CD14-positive monocyte (primary cell): ENCODE measurements at regions not wholly inside any gene's neighbourhood (a gene's known extent, or its start where the extent isn't known, plus 50 kb on each side); places are given as distances from the start of the nearest gene placed in this dataset. TPM values are rescaled to one million over a fixed set of nuclear protein-coding genes. Genes with fewer than 3 reads are reported as not detected.

ENCODE experiments used
- DNase-seq, 3 donors: peaks; one replicate each; pipeline ENCODE4 v3.0.0-alpha.2; 2011 to 2022
- H2AFZ ChIP-seq: 2 replicates; pipeline ENCODE4 v1.6.0; 2012; ENCODE audit warnings: mild to moderate bottlenecking, low read depth, low read length, inconsistent platforms; ENCODE audit not compliant: insufficient read depth, poor library complexity, severe bottlenecking
- H3K27ac ChIP-seq, 2 donors: 1 replicate in 1 of 2; 2 replicates in 1 of 2; pipeline ENCODE4 v1.5.1; 2012 to 2013; ENCODE audit warnings: low read length in 2 of 2, control low read depth in 1 of 2, inconsistent platforms in 1 of 2, low read depth in 1 of 2, mild to moderate bottlenecking in 1 of 2
- H3K27me3 ChIP-seq, 2 donors: one replicate each; pipeline versions ENCODE4 v1.6.0 to v1.6.1; 2011 to 2013; ENCODE audit warnings: low read length in 2 of 2; ENCODE audit not compliant: control insufficient read depth in 2 of 2, insufficient read depth in 2 of 2
- H3K36me3 ChIP-seq, 2 donors: replicated peaks in 1 of 2; 1 replicate in 1 of 2; 2 replicates in 1 of 2; pipeline versions ENCODE4 v1.5.1 to v1.6.1; 2012 to 2013; ENCODE audit warnings: low read length in 2 of 2, control low read depth in 1 of 2, inconsistent platforms in 1 of 2, mild to moderate bottlenecking in 1 of 2; ENCODE audit not compliant: insufficient read depth in 2 of 2, control insufficient read depth in 1 of 2
- H3K4me1 ChIP-seq, 2 donors: 1 replicate in 1 of 2; 2 replicates in 1 of 2; pipeline versions ENCODE4 v1.5.1 to v1.6.1; 2012 to 2013; ENCODE audit warnings: low read length in 2 of 2, control low read depth in 1 of 2, inconsistent platforms in 1 of 2, mild to moderate bottlenecking in 1 of 2, moderate library complexity in 1 of 2; ENCODE audit not compliant: insufficient read depth in 2 of 2, control insufficient read depth in 1 of 2
- H3K4me2 ChIP-seq: replicated peaks from 2 replicates; pipeline ENCODE3; 2012; ENCODE audit warnings: low read length, moderate library complexity, mild to moderate bottlenecking; ENCODE audit not compliant: poor library complexity, severe bottlenecking; ENCODE audit errors: extremely low read depth
- H3K4me3 ChIP-seq, 3 experiments: fragments of 200-600 bp in 1 of 3; sonication (generic) in 1 of 3; replicated peaks in 1 of 3; 1 replicate in 2 of 3; 2 replicates in 1 of 3; pipeline ENCODE4 v1.5.1; 2011 to 2013; ENCODE audit warnings: low read length in 3 of 3, mild to moderate bottlenecking in 3 of 3, control low read depth in 2 of 3, low read depth in 2 of 3, inconsistent platforms in 1 of 3, moderate library complexity in 1 of 3
- H3K79me2 ChIP-seq: 2 replicates; pipeline ENCODE4 v1.6.0; 2012; ENCODE audit warnings: mild to moderate bottlenecking, control low read depth, inconsistent platforms, low read length, moderate library complexity; ENCODE audit not compliant: insufficient read depth
- H3K9ac ChIP-seq: 2 replicates; pipeline ENCODE4 v1.6.0; 2017; ENCODE audit warnings: low read length, mild to moderate bottlenecking; ENCODE audit not compliant: insufficient read depth, poor library complexity, severe bottlenecking
- H3K9me3 ChIP-seq, 2 donors: replicated peaks in 1 of 2; 1 replicate in 1 of 2; 2 replicates in 1 of 2; pipeline versions ENCODE4 v1.5.1 to v1.6.1; 2012 to 2013; ENCODE audit warnings: low read length in 2 of 2, control low read depth in 1 of 2; ENCODE audit not compliant: control insufficient read depth in 1 of 2, insufficient read depth in 1 of 2
- H4K20me1 ChIP-seq: 2 replicates; pipeline ENCODE4 v1.6.0; 2012; ENCODE audit warnings: mild to moderate bottlenecking, low read length, control low read depth, moderate library complexity; ENCODE audit not compliant: insufficient read depth
- H3K27ac Mint-ChIP-seq, 7 donors: one replicate each; pipeline ENCODE4 v1.8.0; 2020; ENCODE audit warnings: mild to moderate bottlenecking in 7 of 7, mixed read lengths in 7 of 7, moderate library complexity in 6 of 7, inconsistent platforms in 2 of 7
- H3K27me3 Mint-ChIP-seq, 3 donors: one replicate each; pipeline ENCODE4 v1.8.0; 2021 to 2022; ENCODE audit warnings: low read depth in 3 of 3, mild to moderate bottlenecking in 3 of 3, mixed read lengths in 3 of 3, moderate library complexity in 3 of 3, inconsistent platforms in 1 of 3
- H3K36me3 Mint-ChIP-seq, 2 donors: one replicate each; pipeline ENCODE4 v1.8.0; 2020; ENCODE audit warnings: mixed read lengths in 2 of 2, inconsistent platforms in 1 of 2, mild to moderate bottlenecking in 1 of 2
- H3K4me1 Mint-ChIP-seq: one replicate; pipeline ENCODE4 v1.8.0; 2020; ENCODE audit warnings: mild to moderate bottlenecking, mixed read lengths
- H3K4me3 Mint-ChIP-seq, 2 donors: one replicate each; pipeline ENCODE4 v1.8.0; 2020; ENCODE audit warnings: mild to moderate bottlenecking in 2 of 2, mixed read lengths in 2 of 2, moderate library complexity in 1 of 2
- H3K9me3 Mint-ChIP-seq, 7 donors: one replicate each; pipeline ENCODE4 v1.8.0; 2020 to 2022; ENCODE audit warnings: mixed read lengths in 7 of 7, mild to moderate bottlenecking in 6 of 7, moderate library complexity in 6 of 7, inconsistent platforms in 2 of 7
- WGBS: methylation state at CpG from one replicate; pipeline ENCODE4 v1.1.5; 2013; ENCODE audit warnings: missing lambda C conversion rate; ENCODE audit not compliant: insufficient coverage; 5-methylcytosine and 5-hydroxymethylcytosine counted together
- intact Hi-C, 2 donors: fragments of 100-400 bp; cut with micrococcal nuclease; formaldehyde crosslinking; loops; one replicate each; pipeline versions ENCODE4 v1.15.0 to v1.15.1; 2023
- small RNA-seq: library from RNA; depleted of rRNA; stranded (forward); fragments of <200 nt; gene quantifications from one replicate; pipeline ENCODE3, GENCODE V24; 2012; ENCODE audit warnings: low read depth; ENCODE audit not compliant: insufficient read length
- TF ChIP-seq, protein P1 (sequence below): fragments of 200-600 bp; IDR thresholded peaks from one replicate; pipeline ENCODE4 v1.8.0; 2022; ENCODE audit warnings: antibody characterized with exemption, mild to moderate bottlenecking

DNA sequence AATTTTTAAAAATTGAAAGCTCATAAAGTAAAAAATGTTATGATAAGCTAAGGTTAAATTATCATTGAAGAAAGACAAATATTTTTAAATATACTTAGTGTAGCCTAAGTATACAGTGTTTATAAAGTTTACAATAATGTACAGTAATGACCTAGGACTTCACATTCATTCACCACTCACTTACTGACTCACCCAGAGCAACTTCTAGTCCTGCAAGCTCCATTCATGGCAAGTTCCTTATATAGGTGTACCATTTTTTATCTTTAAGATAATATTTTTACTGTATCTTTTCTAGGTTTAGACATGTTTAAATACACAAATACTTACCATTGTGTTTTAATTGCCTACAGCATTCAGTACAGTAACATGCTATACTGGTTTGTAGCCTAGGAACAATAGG is 112.3 kb upstream of the RADX start:
- intact Hi-C loops: no loop called here
- no peak overlapping the region for H2AFZ ChIP-seq
- peaks cover 0 to 3% (median 0%) of the 10 kb centered on the region in 7 donors for H3K9me3 Mint-ChIP-seq

DNA sequence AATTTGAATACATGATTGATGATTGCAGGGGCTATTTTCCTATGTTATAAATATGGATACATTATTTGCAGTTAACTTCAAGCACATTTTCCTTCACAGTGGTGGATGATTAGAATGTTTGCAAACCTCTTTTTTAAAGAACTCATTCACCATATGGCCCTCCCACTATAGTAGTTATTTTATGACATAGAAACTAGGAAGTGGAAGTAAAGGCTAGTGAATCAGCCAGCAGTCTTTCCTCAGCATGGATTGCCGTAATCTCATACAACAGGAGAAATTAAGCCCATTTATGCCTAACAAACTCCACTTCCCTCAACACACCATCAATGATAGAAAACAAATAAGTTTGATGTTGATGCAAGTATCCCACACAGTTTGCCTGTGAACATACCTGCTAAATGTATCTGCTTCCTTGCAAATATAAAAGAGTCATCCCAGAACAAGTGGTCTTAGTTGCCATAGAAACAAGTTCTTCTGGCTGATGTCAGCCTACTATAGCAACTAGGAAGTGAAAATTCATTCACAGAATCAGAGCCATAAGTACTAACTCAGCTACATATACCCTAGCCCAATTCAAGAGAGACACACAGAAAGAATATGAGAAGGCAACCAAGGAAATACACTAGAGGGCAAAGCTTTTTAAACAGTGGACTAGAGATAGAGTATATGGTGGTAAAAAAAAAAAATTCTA is 100.9 kb upstream of the RADX start:
- DNase-seq: no peak
- Mint-ChIP-seq H3K4me3 (no peak overlapping the region), H3K36me3 (no peaks in the 10 kb centered on the region), H3K4me1 (no peaks in the 10 kb centered on the region), H3K27ac (no peak overlapping the region), H3K9me3 (no peaks in the 10 kb centered on the region), H3K27me3 (peaks cover 0 to 1% (median 0%) of the 10 kb centered on the region in 3 donors)
- Histone ChIP-seq H3K4me3 (no peak overlapping the region), H4K20me1 (no peaks in the 10 kb centered on the region), H3K4me1 (no peaks in the 10 kb centered on the region), H3K9ac (no peak overlapping the region), H3K27me3 (no peaks in the 10 kb centered on the region), H2AFZ (no peak overlapping the region), H3K36me3 (no peaks in the 10 kb centered on the region), H3K27ac (no peak overlapping the region), H3K9me3 (no peaks in the 10 kb centered on the region), H3K4me2 (no peak overlapping the region), H3K79me2 (no peaks in the 10 kb centered on the region)
- TF ChIP-seq, protein P1, sequence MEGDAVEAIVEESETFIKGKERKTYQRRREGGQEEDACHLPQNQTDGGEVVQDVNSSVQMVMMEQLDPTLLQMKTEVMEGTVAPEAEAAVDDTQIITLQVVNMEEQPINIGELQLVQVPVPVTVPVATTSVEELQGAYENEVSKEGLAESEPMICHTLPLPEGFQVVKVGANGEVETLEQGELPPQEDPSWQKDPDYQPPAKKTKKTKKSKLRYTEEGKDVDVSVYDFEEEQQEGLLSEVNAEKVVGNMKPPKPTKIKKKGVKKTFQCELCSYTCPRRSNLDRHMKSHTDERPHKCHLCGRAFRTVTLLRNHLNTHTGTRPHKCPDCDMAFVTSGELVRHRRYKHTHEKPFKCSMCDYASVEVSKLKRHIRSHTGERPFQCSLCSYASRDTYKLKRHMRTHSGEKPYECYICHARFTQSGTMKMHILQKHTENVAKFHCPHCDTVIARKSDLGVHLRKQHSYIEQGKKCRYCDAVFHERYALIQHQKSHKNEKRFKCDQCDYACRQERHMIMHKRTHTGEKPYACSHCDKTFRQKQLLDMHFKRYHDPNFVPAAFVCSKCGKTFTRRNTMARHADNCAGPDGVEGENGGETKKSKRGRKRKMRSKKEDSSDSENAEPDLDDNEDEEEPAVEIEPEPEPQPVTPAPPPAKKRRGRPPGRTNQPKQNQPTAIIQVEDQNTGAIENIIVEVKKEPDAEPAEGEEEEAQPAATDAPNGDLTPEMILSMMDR: no peak
- intact Hi-C loops: no loop called here
- WGBS: no CpG with 5 or more reads among the region's 1 CpG

More for the DNA sequence above, 112.3 kb upstream of the RADX start:
- Mint-ChIP-seq H3K4me1 (no peaks in the 10 kb centered on the region), H3K27ac (no peak overlapping the region), H3K27me3 (peaks cover 0 to 2% (median 1%) of the 10 kb centered on the region in 3 donors), H3K36me3 (no peaks in the 10 kb centered on the region), H3K4me3 (no peak overlapping the region)
- TF ChIP-seq, protein P1: no peak
- H3K27me3 ChIP-seq: no peaks in the 10 kb centered on the region
- H3K9me3 ChIP-seq: no peaks in the 10 kb centered on the region
- DNase-seq: no peak
- no peak overlapping the region for H3K4me3 ChIP-seq
- H3K36me3 ChIP-seq: no peaks in the 10 kb centered on the region
- H3K4me2 ChIP-seq: no peak overlapping the region
- no peak overlapping the region for H3K27ac ChIP-seq
- no peaks in the 10 kb centered on the region for H4K20me1 ChIP-seq
- H3K9ac ChIP-seq: no peak overlapping the region
- no peaks in the 10 kb centered on the region for H3K79me2 ChIP-seq
- H3K4me1 ChIP-seq: no peaks in the 10 kb centered on the region

Small RNA genes in the stretch of these regions (small RNA-seq; reads per million reads assigned to genes)
- gene AL133271.1 (not detected), gene RF00019 (not detected)
